ENCODE measurements at regions not wholly inside any gene's neighbourhood (a gene's known extent, or its start where the extent isn't known, plus 50 kb on each side); places are given as distances from the start of the nearest gene placed in this dataset.

DNA sequence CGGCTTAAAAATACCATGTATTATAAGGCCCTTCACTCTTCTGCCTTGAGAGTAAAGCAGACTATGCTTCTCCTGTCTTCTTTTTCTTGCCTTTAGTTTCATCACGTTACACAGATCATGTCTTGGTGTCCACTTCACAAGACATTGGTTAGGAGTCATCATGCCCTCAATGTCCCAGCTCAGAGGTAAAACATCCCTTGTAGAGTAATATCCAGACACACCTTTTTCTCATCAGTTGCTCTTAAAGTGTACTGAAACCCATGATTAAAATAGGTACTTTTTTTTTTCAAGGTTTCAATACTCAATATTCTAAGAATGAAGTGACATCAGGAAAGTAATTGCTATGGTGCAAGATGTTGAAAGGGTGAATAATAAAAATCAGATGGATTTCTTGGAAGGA lies 267.8 kb downstream of the PMP22 start:
- TF ChIP-seq POLR2A (IDR thresholded peaks at IDR 0.05) = no peak
- no peak for TF ChIP-seq CTCF (IDR thresholded peaks at IDR 0.05)

Data from Peyer's patch (tissue), 4 donors.